K562 (cell line): ENCODE measurements at regions not wholly inside any gene's neighbourhood (a gene's known extent, or its start where the extent isn't known, plus 50 kb on each side); places are given as distances from the start of the nearest gene placed in this dataset.
A peak's percentile ranks its signal among the peaks of the same experiment; 100 is the strongest.

ENCODE experiments used
- ATF7 ChIP-seq: fragments of 450-650 bp; IDR thresholded peaks from 2 replicates; pipeline ENCODE4 v1.7.1; 2014; ENCODE audit warnings: mild to moderate bottlenecking, moderate library complexity
- HDAC1 ChIP-seq, 2 experiments: fragments of 450-650 bp; IDR thresholded peaks; 2 replicates each; pipeline ENCODE4 v1.6.1; 2016 to 2017; ENCODE audit warnings: inconsistent platforms in 1 of 2, mild to moderate bottlenecking in 1 of 2, moderate library complexity in 1 of 2
- HNRNPK ChIP-seq: fragments of 200-400 bp; formaldehyde crosslinking; IDR thresholded peaks from one replicate; pipeline ENCODE4 v1.6.1; 2018; ENCODE audit warnings: mild to moderate bottlenecking, low read depth, low read length; ENCODE audit not compliant: poor library complexity, severe bottlenecking
- L3MBTL2 ChIP-seq: fragments of 450-650 bp; IDR thresholded peaks from 2 replicates; pipeline ENCODE4 v1.6.1; 2016; ENCODE audit warnings: mild to moderate bottlenecking, moderate library complexity
- MAZ ChIP-seq, 2 experiments: fragments of 450-650 bp in 1 of 2; sonication (generic) in 1 of 2; formaldehyde crosslinking; IDR thresholded peaks in 1 of 2; conservative IDR thresholded peaks in 1 of 2; 2 replicates each; pipeline versions ENCODE4 v1.4.0 to v1.5.0; 2020; ENCODE audit warnings: mild to moderate bottlenecking in 1 of 2, missing genetic modification reagents in 1 of 2
- MTA1 ChIP-seq: fragments of 450-650 bp; IDR thresholded peaks from 2 replicates; pipeline ENCODE4 v1.6.1; 2017; ENCODE audit warnings: borderline replicate concordance
- RBM17 ChIP-seq: fragments of 200-400 bp; formaldehyde crosslinking; IDR thresholded peaks from 2 replicates; pipeline ENCODE4 v1.6.1; 2017; ENCODE audit warnings: low read depth, mild to moderate bottlenecking, low read length, borderline replicate concordance
- ZFX ChIP-seq: sonication (generic); formaldehyde crosslinking; IDR thresholded peaks from 2 replicates; pipeline ENCODE4 v1.8.0; 2022; ENCODE audit warnings: mild to moderate bottlenecking, missing genetic modification reagents, moderate library complexity
- ZNF197 ChIP-seq: fragments of 200-800 bp; sonication (Bioruptor generic); IDR thresholded peaks from 2 replicates; pipeline ENCODE4 v1.6.1; 2016; ENCODE audit warnings: low read depth, missing genetic modification characterization, missing compliant biosample characterization
- ZNF766 ChIP-seq: fragments of 200-800 bp; sonication (Bioruptor generic); conservative IDR thresholded peaks from 2 replicates; pipeline ENCODE4 v1.6.1; 2016; ENCODE audit warnings: missing genetic modification characterization, missing compliant biosample characterization
- TF ChIP-seq, protein P1 (sequence below): sonication (generic); formaldehyde crosslinking; IDR thresholded peaks from 2 replicates; pipeline ENCODE4 v1.8.0; 2023; ENCODE audit warnings: missing genetic modification reagents, mild to moderate bottlenecking, borderline replicate concordance
- TF ChIP-seq, protein P2 (sequence below), 2 experiments: fragments of 450-650 bp; IDR thresholded peaks; 2 replicates each; pipeline ENCODE4 v1.6.1; 2018; ENCODE audit warnings: mild to moderate bottlenecking in 2 of 2, low read depth in 1 of 2; ENCODE audit not compliant: partially characterized antibody in 2 of 2
- TF ChIP-seq, protein P3 (sequence below): fragments of 200-800 bp; sonication (Bioruptor generic); IDR thresholded peaks from 2 replicates; pipeline ENCODE4 v1.6.1; 2017; ENCODE audit warnings: missing genetic modification characterization, missing compliant biosample characterization
- TF ChIP-seq, protein P4 (sequence below): sonication (generic); formaldehyde crosslinking; IDR thresholded peaks from 2 replicates; pipeline ENCODE4 v1.5.0; 2020; ENCODE audit warnings: missing genetic modification reagents

DNA sequence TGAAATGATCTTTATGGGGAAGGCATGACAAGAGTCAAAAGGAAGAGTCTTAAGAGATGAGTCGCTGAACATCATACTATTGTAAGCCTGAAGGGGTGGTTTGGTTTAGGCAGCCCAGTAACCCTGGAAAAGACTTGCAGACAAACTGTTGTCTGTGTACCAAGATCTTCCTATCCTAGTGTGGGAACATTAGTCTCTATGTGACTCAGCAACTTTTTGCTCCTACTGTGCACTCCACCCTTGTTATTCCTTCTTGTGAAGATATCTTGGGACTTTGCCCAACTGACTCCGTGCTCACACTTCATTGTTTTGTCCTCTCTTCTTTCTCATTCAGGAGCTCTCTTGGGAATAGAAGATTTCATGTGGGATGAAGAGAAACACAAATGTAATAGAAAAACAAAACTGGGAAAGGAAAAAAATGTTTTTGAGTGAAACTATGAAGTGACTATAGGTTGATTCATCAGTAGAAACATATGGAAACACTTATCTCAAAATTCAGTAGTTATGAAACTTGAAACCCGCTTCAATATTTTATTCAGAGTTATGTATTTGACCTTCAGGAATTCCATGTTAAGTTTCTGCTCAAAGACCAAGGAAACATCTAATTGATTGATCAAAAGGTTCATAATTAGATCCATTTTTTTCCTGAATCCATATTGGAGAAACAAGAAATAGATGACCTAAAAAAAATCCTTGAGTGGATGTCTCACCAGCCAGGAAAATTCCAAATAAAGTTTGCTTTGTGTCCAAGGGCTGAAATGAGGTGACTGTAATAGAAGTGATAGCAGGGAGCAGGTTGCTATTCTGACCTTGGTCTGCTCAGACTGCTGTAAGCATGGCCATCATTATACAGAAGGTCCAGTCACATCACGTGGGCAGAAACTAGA lies 67.2 kb downstream of the BTG1 start (continued):
- TF ChIP-seq, protein P1, sequence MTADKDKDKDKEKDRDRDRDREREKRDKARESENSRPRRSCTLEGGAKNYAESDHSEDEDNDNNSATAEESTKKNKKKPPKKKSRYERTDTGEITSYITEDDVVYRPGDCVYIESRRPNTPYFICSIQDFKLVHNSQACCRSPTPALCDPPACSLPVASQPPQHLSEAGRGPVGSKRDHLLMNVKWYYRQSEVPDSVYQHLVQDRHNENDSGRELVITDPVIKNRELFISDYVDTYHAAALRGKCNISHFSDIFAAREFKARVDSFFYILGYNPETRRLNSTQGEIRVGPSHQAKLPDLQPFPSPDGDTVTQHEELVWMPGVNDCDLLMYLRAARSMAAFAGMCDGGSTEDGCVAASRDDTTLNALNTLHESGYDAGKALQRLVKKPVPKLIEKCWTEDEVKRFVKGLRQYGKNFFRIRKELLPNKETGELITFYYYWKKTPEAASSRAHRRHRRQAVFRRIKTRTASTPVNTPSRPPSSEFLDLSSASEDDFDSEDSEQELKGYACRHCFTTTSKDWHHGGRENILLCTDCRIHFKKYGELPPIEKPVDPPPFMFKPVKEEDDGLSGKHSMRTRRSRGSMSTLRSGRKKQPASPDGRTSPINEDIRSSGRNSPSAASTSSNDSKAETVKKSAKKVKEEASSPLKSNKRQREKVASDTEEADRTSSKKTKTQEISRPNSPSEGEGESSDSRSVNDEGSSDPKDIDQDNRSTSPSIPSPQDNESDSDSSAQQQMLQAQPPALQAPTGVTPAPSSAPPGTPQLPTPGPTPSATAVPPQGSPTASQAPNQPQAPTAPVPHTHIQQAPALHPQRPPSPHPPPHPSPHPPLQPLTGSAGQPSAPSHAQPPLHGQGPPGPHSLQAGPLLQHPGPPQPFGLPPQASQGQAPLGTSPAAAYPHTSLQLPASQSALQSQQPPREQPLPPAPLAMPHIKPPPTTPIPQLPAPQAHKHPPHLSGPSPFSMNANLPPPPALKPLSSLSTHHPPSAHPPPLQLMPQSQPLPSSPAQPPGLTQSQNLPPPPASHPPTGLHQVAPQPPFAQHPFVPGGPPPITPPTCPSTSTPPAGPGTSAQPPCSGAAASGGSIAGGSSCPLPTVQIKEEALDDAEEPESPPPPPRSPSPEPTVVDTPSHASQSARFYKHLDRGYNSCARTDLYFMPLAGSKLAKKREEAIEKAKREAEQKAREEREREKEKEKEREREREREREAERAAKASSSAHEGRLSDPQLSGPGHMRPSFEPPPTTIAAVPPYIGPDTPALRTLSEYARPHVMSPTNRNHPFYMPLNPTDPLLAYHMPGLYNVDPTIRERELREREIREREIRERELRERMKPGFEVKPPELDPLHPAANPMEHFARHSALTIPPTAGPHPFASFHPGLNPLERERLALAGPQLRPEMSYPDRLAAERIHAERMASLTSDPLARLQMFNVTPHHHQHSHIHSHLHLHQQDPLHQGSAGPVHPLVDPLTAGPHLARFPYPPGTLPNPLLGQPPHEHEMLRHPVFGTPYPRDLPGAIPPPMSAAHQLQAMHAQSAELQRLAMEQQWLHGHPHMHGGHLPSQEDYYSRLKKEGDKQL, result no peak
- TF ChIP-seq, protein P2, sequence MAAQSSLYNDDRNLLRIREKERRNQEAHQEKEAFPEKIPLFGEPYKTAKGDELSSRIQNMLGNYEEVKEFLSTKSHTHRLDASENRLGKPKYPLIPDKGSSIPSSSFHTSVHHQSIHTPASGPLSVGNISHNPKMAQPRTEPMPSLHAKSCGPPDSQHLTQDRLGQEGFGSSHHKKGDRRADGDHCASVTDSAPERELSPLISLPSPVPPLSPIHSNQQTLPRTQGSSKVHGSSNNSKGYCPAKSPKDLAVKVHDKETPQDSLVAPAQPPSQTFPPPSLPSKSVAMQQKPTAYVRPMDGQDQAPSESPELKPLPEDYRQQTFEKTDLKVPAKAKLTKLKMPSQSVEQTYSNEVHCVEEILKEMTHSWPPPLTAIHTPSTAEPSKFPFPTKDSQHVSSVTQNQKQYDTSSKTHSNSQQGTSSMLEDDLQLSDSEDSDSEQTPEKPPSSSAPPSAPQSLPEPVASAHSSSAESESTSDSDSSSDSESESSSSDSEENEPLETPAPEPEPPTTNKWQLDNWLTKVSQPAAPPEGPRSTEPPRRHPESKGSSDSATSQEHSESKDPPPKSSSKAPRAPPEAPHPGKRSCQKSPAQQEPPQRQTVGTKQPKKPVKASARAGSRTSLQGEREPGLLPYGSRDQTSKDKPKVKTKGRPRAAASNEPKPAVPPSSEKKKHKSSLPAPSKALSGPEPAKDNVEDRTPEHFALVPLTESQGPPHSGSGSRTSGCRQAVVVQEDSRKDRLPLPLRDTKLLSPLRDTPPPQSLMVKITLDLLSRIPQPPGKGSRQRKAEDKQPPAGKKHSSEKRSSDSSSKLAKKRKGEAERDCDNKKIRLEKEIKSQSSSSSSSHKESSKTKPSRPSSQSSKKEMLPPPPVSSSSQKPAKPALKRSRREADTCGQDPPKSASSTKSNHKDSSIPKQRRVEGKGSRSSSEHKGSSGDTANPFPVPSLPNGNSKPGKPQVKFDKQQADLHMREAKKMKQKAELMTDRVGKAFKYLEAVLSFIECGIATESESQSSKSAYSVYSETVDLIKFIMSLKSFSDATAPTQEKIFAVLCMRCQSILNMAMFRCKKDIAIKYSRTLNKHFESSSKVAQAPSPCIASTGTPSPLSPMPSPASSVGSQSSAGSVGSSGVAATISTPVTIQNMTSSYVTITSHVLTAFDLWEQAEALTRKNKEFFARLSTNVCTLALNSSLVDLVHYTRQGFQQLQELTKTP (IDR thresholded peaks at IDR 0.05; ENCODE audit: low read depth in 1 of 2, partially characterized antibody in 2 of 2), result no peak
- TF ChIP-seq L3MBTL2, result no peak
- TF ChIP-seq ATF7, result no peak; the same call in 1 of the 2 replicates
- TF ChIP-seq HNRNPK, result no peak
- no peak for TF ChIP-seq ZNF766 (CRISPR knock-in tag)
- TF ChIP-seq ZNF197, result no peak
- TF ChIP-seq, protein P3, sequence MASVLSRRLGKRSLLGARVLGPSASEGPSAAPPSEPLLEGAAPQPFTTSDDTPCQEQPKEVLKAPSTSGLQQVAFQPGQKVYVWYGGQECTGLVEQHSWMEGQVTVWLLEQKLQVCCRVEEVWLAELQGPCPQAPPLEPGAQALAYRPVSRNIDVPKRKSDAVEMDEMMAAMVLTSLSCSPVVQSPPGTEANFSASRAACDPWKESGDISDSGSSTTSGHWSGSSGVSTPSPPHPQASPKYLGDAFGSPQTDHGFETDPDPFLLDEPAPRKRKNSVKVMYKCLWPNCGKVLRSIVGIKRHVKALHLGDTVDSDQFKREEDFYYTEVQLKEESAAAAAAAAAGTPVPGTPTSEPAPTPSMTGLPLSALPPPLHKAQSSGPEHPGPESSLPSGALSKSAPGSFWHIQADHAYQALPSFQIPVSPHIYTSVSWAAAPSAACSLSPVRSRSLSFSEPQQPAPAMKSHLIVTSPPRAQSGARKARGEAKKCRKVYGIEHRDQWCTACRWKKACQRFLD (CRISPR knock-in tag), result no peak
- peak in 1 of 2 experiments; percentile 50; a peak in 2 of 4 replicates for TF ChIP-seq HDAC1 (IDR thresholded peaks at IDR 0.05)
- 0 out of 4 replicates have a peak, but pooled peaks of 1 of the 2 experiments have one; percentile 27 for TF ChIP-seq MAZ (CRISPR knock-in tag; conservative IDR thresholded peaks at IDR 0.05 in 1 of 2, IDR thresholded peaks at IDR 0.05 in 1 of 2)
- no peak for TF ChIP-seq RBM17
- no peak for TF ChIP-seq ZFX (CRISPR knock-in tag)
- TF ChIP-seq MTA1, result 0 out of 2 replicates have a peak, but pooled peaks have one; percentile 21
- TF ChIP-seq, protein P4, sequence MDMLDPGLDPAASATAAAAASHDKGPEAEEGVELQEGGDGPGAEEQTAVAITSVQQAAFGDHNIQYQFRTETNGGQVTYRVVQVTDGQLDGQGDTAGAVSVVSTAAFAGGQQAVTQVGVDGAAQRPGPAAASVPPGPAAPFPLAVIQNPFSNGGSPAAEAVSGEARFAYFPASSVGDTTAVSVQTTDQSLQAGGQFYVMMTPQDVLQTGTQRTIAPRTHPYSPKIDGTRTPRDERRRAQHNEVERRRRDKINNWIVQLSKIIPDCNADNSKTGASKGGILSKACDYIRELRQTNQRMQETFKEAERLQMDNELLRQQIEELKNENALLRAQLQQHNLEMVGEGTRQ (CRISPR knock-in tag), result 0 out of 2 replicates have a peak, but pooled peaks have one; percentile 8
